ENCODE measurements at regions not wholly inside any gene's neighbourhood (a gene's known extent, or its start where the extent isn't known, plus 50 kb on each side); places are given as distances from the start of the nearest gene placed in this dataset.

GRCh38 chr5:82586181-82586580, 308.0 kb upstream of the RPS23 start:
- Histone ChIP-seq H3K36me3 (ENCODE audit: control insufficient read depth in 2 of 2, insufficient read depth in 2 of 2, low read length in 1 of 2) (no peaks in the 10 kb centered on the region), H3K27ac (ENCODE audit: control insufficient read depth, insufficient read depth) (no peak overlapping the region), H3K27me3 (replicated peaks in 1 of 2; ENCODE audit: control insufficient read depth in 2 of 2, insufficient read depth in 2 of 2, low read length in 1 of 2) (no peaks in the 10 kb centered on the region), H3K79me2 (ENCODE audit: control insufficient read depth, insufficient read depth, low read length) (no peaks in the 10 kb centered on the region), H2AFZ (ENCODE audit: control insufficient read depth, low read depth, low read length) (no peak overlapping the region), H4K20me1 (ENCODE audit: control insufficient read depth, insufficient read depth) (no peaks in the 10 kb centered on the region), H3K4me1 (ENCODE audit: control insufficient read depth, insufficient read depth, low read length) (no peaks in the 10 kb centered on the region), H3K9me3 (replicated peaks; ENCODE audit: control insufficient read depth, insufficient read depth, low read length) (no peaks in the 10 kb centered on the region), H3K4me2 (ENCODE audit: control insufficient read depth, insufficient read depth) (no peak overlapping the region), H3K9ac (ENCODE audit: control insufficient read depth, insufficient read depth, low read length) (no peak overlapping the region), H3K4me3 (no peak overlapping the region)
- in situ Hi-C loops (cut with MboI): no loop called here
- SMC1A ChIA-PET (ENCODE audit: uncharacterized antibody, unreplicated experiment): no interaction called here
- DNase-seq (ENCODE audit: low read depth, low spot score) (no peak), FAIRE-seq (no peak), ATAC-seq (no peak)
- RAD21 ChIA-PET (ENCODE audit: unreplicated experiment): no interaction called here
- intact Hi-C loops (cut with micrococcal nuclease; ENCODE audit: unreplicated experiment): no loop called here
- WGBS (ENCODE audit: insufficient coverage, insufficient replicate concordance, low lambda C conversion rate, missing lambda C conversion rate): 42% methylated on average over 2 of the region's 2 CpGs
- CTCF ChIA-PET: no interaction called here
- POLR2A ChIA-PET: no interaction called here
- no TSS peak for BruUV-seq (replicated peaks)
- TF ChIP-seq CTCF (IDR thresholded peaks at IDR 0.05 in 2 of 3, conservative IDR thresholded peaks at IDR 0.05 in 1 of 3; ENCODE audit: control insufficient read depth in 2 of 3, extremely low read depth in 1 of 3, insufficient read depth in 1 of 3, low read depth in 3 of 3, low read length in 3 of 3) (no peak), GATAD2B (conservative IDR thresholded peaks at IDR 0.05; ENCODE audit: low read depth) (no peak), RCOR1 (conservative IDR thresholded peaks at IDR 0.05; ENCODE audit: low read depth, low read length) (no peak), ELK1 (IDR thresholded peaks at IDR 0.05; ENCODE audit: low read depth, low read length) (no peak), HSF1 (IDR thresholded peaks at IDR 0.05; ENCODE audit: low read depth, low read length) (no peak), PKNOX1 (IDR thresholded peaks at IDR 0.05) (no peak), ZNF622 (IDR thresholded peaks at IDR 0.05) (no peak), MYB (IDR thresholded peaks at IDR 0.05; ENCODE audit: borderline replicate concordance, low read depth, low read length) (no peak), SKIL (IDR thresholded peaks at IDR 0.05; ENCODE audit: low read depth, poor library complexity, severe bottlenecking) (no peak), CREM (IDR thresholded peaks at IDR 0.05; ENCODE audit: low read depth) (no peak), ZNF687 (IDR thresholded peaks at IDR 0.05) (no peak), ZBED1 (IDR thresholded peaks at IDR 0.05; ENCODE audit: borderline replicate concordance) (no peak), CREB1 (IDR thresholded peaks at IDR 0.05; ENCODE audit: low read depth) (no peak)

All from GM12878 (cell line).